NCI-H526 (cell line): ENCODE measurements at regions not wholly inside any gene's neighbourhood (a gene's known extent, or its start where the extent isn't known, plus 50 kb on each side); places are given as distances from the start of the nearest gene placed in this dataset.

ENCODE experiments used
- DNase-seq, 2 experiments: peaks; one replicate each; lab custom pipeline; 2025; lab: John Stamatoyannopoulos, UW

DNA sequence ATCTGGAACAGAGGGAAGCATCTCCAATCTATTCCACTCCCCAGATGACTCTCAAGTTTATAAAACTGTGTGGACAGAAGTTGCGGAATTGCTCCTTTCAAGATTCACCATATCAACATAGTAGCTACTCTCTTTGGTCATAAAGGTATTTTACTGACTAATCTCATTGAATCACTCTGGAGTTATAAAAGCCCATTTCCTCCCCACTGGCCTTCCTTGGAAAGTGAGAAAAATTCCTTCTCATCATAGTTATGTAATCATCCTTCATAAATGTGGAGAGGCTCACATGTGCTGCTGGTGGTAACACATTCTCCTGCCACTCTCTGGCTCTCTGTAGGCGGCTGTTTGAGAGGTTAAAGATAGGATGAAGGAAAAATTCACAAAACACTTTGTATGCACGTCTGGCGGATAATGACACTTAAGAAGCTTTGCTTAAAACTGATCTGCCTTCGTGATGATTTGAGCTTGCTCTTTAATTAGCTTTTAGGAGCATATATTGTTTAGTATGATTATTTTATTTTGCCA, 1034.0 kb upstream of the EEF2KMT start:
- DNase-seq, result no peak

DNA sequence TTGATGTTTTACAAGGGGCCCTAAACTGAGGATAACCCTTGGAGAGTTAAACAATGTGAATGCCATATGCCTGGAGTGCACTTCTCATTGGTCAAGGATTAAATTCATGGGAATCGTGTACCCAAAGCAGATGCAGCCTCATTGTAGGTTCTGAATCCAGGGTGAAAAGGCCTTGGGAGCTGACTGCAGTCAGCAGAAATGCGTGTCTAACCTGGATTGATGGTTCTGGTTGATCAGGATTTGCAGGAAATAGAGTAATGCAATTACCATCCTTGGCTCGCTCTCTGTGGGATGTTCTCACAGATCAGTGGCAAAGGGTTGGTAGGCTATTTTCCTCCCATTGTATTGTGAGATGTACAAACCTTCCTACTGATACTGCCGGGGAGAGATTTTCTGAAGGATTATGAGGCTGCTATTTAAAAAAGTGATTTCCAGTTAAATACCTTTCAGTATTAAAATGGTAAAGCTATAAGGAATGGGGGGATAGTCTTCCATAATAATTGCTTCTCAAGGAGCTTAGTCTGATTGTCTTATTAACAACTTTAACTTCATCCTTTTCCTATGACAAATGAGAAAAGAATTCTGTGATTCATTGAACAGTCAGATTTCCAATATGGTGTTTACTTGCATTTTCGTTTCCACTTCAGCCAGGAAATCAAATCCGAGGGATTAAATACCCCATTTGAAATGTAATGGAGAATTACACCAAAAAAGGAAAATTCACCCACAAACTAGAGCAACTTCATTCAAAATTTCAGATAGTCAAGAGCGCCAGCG, 1028.1 kb upstream of the EEF2KMT start:
- DNase-seq, result no peak

DNA sequence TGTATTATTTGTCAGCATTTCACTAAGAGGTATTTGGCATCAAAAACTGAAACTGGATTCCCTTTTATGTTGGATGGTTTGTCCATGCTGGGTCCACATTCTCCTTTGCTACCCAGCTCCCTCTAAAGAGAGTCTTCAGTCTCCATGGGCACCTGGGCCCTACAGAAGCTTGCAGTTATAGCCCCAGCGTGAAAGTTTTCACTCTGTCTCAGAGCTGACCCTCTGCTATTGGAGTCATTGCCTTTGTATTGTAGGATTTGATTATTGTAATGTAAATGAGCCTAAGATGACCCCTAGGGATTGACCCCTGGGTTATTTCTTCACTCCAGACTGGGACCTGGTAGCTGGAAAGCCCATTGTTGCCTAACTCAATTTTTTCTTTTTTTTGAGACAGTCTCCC, 1026.5 kb upstream of the EEF2KMT start:
- DNase-seq, result no peak

DNA sequence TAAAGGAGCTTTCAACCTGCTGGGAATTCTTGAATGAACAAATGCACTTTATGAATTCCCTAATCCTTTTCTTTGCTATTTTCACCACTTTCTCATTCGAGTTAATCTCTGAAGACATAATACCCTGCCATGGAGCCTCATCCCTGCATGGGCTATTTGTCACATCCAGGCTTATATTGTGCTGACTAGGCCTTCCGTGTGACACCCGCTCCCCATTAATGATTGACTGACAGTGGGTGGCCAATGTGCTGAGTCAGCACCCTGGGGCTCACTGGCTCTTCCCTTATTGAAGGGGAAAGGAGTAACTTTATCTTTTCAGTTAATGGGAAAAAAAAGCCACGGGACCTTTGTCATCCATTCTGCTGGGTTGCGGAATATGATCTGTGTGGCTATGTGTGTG, 1024.8 kb upstream of the EEF2KMT start:
- DNase-seq, result no peak

DNA sequence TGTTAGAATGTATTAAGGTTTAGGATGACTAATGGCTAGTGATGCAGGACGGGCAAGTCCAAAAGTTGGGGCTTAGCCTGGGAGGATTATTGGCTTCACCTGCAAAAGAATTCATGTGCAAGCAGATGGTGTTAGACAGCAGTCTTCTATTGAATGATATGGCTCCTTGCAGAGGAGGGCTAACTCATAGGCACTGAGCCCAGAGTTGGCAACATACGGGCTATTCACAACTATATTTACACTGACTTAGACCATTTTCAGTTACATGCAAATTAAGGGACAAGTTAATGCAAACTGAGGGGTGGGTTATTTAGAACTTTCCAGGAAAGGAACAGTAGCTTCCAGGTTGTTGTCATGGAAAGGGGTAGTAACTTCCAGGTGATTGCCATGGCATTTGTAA, 1017.1 kb upstream of the EEF2KMT start:
- DNase-seq, result peak in 1 of 2 experiments; percentile 27

DNA sequence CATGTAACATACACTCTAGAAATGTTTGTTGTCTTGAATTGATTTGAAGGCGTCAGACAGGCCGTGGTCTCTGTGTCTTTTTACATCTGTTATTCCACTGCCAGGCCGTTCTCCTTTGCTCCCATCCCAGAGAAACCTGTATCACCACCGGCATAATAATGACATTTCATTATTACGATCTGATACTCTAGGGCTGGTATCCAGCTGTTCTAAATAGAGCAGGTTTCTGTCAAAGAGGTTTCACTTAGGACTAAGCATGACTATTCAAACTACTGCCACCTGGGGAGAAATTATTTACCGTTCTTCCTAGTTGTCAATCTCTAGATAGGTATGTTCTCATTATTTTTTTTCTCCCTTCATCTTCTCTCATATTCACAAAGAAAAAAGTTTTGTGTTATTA, 1016.2 kb upstream of the EEF2KMT start:
- DNase-seq, result no peak

DNA sequence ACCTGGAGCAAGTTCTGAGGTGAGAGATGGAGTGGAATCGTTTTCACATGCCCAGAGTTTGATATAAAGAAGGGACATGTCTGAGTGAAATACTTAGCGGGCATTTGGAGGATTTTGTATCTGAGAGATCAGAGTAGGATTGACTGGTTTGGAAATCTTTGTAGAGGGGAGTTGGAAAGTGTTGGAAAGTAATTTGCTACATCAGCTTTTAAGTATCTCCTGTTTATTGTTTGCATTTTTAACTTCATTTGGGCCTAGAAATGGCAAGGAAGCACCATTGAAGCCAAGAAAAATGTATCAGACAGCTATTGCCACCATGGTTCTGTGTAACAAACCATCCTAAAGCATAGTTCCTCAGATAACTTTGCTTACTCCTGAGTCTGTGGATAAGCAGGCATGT, 1015.1 kb upstream of the EEF2KMT start:
- DNase-seq, result no peak

DNA sequence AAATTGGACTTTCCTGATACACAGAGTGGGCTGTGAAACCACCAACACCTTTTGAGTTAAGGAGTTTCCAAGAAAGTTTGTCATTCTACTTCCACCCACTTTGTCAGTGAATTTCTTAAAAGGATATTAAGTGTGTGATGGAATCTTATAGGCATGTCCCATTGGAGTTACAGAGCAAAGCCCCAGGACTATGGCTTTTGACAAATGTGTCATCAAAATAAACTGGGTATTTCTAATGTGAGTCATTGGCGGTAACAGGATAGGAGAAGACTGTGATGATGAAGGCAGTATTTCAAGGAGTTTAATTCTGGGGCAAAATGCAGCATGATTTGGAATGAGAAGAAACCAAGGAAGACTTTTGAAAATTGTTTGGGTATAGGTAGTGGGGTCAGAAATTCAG, 1013.8 kb upstream of the EEF2KMT start:
- DNase-seq, result no peak

DNA sequence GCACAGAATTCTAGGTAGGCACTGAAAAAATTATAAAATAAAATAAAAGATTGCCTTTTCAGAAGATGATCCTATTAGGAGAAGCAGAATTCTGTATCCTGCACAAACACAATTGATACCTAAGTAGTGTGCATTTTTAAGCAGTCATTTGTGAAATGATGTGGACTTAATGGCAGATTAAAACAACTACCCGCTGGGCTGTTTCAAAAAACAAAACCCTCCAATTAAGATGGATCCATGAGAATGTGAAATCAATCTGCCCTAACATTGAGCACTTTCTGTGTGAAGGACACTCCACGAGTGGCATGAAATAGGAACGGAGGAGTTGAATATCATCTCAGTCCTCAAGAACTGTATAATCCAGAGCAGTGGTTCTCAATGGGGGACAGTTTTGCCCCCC, 1012.8 kb upstream of the EEF2KMT start:
- no peak for DNase-seq

DNA sequence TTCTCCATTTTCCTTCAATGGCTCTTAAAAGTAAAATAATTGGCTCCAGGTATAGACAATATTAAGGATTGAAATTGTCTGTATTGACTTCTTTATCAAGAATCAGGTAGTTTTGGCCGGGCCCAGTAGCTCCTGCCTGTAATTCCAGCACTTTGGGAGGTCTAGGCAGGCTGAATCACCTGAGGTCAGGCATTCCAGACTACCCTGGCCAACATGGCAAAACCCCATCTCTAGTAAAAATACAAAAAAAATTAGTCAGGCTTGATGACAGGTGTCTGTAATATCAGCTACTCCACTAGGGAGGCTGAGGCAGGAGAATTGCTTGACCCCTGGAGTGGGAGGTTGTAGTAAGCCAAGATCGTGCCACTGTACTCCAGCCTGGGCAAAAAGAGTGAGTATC, 1008.5 kb upstream of the EEF2KMT start:
- no peak for DNase-seq

DNA sequence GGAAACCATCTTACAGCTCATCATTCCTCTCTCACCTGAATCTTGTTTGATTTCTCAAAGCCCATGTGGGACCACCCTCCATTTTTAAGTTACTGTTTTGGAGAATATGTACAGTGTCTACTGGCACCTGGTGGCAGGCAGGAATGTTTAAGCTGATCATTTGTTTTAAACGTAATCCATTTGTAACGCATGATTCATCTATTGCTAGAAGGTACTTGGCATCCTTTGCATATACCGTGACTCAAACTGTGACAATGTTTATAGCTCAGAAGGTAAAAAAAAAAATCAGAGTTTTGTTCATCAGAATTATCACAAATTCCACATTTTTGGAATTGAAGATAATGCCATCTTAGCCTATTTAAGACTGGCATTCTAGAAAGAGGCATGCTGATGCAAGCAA, 1007.5 kb upstream of the EEF2KMT start:
- no peak for DNase-seq

DNA sequence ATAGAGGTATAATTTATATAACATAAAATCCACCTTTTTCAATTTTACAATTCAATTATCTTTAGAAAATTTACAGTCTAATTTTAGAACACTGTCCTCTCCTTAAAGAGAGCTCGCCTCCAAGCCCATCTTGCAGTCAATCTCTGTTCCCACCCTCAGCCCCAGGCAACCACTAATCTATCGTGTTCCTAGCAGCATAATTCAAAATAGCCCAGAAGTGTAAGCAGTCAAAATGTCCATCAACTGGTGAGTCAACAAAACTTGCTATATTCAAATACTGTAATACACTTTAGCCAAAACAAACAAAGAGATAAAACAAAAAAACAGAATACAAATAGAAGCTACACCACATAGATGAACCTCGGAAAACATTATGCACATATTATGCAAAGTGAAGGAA, 1006.8 kb upstream of the EEF2KMT start:
- DNase-seq, result peak; percentile 46 to 50

DNA sequence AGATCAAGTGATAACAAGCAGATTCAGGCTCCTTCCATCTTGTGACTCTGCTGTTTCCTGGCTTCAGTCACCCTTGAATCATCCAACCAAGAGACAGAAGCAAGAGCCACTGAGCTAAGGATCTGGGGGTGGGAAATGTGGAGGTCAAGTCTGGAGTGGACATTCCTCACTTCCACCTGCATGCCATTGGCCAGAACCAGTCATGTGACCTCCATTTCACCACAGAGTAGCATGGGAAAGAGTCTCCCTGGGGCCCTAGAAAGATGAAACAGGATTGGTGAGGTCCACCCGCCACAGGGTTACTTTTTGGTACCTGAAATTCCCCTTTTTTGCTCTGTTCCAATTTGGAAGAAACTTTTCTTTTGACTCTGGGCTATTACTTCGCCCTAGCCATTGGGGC, 1006.0 kb upstream of the EEF2KMT start:
- no peak for DNase-seq

DNA sequence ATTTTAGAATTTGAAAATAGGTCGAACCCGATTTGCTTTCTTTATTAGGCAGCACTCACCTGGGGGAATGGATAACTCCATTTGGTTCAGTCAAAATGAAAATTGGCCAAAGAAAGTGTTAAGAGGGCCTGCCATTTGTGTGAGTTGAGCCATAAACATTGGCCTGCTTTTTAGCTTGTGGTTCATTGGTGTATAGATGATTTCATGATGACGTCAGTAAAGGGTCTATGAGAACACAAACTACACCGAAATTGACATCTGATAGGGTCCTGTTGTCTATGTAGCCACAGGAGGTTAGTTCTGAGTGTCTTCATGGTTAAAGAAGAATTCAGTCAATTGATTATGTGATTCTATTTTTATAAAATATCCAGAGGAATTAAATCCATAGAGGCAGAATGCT, 1001.5 kb upstream of the EEF2KMT start:
- DNase-seq, result no peak

DNA sequence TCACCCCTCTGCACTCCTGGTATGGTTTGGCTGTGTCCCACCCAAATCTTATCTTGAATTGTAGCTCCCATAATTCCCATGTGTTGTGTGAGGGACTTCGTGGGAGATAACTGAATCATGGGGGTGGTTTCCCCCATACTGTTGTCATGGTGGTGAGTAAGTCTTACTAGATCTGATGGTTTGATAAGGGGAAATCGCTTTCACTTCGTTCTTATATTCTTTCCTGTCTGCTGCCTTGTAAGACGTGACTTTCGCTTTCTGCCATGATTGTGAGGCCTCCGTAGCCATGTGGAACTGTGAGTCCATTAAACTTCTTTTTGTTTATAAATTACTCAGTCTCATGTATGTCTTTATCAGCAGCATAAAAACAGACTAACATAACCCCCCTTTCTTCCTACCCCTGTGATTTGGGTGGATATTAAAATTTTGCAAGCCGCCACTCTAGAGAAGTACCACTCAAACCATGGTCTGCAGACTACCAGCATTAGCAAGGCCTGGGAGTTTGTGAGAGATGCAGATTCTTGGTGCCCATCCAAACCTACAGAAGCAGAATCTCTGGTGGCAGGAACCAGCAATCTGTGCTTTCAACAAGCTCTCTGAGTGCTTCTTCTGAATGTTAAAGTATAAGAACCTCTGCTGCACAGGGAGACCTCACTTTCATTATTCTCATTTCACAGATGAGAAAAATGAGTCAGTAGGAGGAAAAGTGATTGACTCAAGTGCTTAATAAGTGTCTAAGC, 999.5 kb upstream of the EEF2KMT start:
- DNase-seq, result no peak

DNA sequence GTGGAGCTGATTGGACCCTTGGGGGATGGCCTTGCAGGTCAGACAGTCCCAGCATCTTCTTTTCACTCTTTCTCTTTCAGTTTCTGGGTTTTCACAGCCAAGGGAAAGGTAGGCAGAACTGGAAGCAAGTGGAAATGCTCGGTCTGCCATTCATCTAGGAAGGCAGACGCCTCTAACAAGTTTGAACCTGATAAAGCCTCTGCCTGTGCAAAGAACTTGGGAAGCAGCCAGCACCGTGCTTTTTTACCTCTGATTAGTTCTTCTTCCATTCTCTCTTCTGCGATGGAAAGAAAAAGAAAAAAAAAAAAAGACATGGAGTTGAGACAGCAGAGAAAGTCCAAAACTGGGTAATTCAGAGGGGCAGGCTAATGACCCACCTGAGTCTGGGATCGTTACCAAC, 997.8 kb upstream of the EEF2KMT start:
- DNase-seq, result no peak

DNA sequence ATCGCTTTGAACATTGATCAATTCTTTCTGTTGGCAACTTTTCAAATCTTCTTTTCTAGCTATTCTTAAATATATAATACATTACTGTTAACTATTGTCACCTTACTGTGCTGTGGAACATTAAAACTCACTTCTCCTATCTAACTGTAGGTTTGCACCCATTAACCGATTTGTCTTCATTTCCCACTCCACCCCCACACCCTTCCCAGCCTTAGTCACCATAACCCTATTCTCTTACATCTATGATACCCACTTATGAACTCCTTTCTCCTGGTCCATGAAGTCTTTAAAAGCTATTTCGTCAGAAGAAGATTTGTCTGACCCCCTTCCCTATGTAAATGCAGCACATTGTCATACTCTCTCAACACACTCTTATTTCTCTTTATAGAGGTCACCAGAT, 993.4 kb upstream of the EEF2KMT start:
- no peak for DNase-seq

DNA sequence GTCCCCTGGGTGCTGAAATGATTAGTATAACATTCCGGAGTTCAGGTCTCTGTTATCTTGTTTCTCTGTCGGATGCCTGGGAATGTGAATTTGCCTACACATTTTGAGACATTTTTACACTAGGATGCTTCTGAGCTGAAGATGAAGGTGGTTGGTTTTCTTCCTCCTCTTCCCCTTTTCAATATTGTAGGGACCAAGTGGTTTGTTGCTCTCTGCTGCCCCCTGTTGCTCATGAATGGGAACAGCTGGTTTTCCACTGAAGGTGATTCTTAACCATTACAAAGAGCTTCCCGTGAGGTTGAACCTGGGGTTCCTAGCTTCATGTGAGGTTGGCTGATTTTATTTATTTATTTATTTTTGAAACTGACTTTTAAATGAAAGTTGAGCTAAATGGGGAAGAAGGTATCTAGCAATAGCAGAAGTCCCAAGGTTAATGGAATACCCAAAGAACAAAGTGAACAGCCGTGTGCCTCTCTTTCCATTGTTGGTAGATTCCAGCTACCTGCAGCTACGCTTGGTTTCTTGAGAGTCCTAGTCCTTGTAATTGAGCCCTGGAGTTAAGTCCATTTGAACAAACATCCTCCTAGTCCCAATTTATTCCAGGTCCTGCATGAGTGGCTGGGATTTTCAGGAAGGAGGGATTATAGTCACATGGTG, 983.9 kb upstream of the EEF2KMT start:
- DNase-seq, result peak; percentile 13 to 35

DNA sequence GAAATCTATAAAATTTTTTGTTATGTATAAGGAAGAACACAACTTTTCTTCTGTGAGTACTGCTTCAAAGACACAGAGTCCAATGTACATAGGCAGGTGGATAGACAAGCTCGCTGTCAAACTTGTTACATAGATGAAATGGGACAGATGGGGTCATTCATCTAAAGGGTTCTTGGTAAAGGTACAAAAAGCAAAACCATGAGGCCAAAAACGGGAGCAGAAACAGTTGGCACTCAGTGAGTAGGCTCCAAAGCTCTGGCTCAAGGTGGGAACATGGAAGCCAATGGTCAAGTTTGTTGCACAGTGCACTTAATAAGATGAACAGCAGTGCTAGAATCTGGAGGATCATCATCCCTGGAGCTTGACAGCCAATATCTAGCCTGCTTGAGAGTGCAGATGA, 979.0 kb upstream of the EEF2KMT start:
- no peak for DNase-seq

DNA sequence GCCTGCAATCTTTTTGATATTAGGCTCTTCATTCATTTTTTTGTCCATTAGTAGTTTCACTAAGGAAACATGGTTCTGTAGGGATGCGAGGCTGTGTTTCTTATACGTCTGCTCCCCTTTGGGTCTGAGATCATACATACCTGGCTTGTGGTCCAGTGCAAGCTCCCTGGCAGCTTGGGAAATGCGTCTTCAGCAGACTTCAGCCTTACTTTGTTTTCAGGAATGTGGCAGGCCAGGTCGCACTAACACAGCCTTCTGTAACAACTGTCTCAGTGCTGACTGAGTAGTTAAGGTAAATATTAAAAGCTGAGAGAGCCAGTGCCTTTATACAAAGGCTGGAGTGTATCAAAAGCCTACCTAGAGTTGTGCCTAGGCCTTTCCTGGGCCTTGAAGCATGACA, 970.5 kb upstream of the EEF2KMT start:
- DNase-seq, result no peak

DNA sequence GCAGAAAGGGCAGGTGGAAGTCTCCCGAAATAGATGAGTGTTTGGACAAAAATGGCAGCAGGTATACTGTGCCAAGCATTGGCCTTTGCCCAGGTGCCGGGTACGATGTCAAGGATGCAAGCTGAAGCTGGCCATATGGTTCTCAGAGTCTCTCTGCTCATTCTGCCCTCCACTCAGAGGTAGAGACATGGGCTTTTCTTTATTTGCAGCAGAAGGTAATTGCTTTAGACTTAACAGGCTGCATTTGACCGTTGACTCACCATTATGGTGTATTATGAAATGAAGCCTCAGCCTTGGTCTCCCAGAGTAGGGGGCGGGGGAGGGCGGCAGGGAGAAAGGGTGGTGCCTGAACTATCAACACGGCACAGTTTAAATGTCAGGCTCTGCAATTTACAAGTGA, 969.1 kb upstream of the EEF2KMT start:
- no peak for DNase-seq

DNA sequence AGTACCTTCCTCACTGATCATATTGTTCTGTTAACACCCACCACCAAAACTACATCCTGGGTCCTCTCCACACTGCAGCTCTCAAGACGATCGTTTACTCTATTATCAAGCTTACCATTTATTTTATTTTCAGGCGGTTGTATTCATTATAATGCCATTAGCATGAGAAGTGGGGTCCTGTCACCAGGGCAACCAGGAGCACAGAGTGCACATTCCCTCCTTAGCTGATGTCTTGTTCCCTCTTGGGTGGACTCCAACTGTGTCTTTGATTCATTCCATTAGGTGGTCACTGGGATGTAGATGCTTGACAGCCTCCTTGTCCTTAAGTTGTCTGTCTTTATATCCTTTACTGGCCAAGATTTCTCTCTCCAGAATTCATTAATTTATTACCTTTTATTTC, 965.9 kb upstream of the EEF2KMT start:
- no peak for DNase-seq

DNA sequence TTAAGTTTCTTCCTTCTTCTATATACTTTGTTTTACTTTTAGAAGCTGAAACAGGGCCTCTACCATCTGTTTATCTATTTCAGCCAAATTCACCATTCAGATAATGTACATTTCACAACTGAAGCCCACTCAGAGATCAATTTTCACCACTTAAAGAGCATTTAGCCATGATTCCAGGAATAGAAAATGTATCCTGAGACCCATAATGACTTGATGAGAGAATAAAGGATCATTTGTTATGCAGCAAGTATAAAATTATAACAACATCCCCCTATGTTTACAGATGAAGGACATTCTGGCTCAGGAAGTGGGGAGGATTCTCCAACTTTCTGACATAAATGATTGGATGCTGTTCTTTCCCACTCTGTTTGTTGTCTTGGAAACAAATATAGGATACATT, 962.1 kb upstream of the EEF2KMT start:
- DNase-seq, result no peak
